ENCODE measurements at regions not wholly inside any gene's neighbourhood (a gene's known extent, or its start where the extent isn't known, plus 50 kb on each side); places are given as distances from the start of the nearest gene placed in this dataset.

- no peak for DNase-seq
Measured at GRCh38 chr7:67771846-67772605, 775.4 kb downstream of the TYW1 start.

GRCh38 chr7:67773081-67773480 is 776.4 kb downstream of the TYW1 start:
- no peak for DNase-seq

GRCh38 chr7:67777119-67777518 is 780.5 kb downstream of the TYW1 start:
- DNase-seq = no peak

GRCh38 chr7:67781841-67782240 is 785.2 kb downstream of the TYW1 start:
- DNase-seq = no peak

- DNase-seq = no peak
Measured at GRCh38 chr7:67786021-67786420, 789.4 kb downstream of the TYW1 start.

- no peak for DNase-seq
Measured at GRCh38 chr7:67788669-67789068, 792.0 kb downstream of the TYW1 start.

GRCh38 chr7:67791918-67792317 is 795.3 kb downstream of the TYW1 start:
- no peak for DNase-seq

GRCh38 chr7:67794544-67794943 is 797.9 kb downstream of the TYW1 start:
- DNase-seq = no peak

- no peak for DNase-seq
Measured at GRCh38 chr7:67803789-67804188, 807.2 kb downstream of the TYW1 start.

- DNase-seq = no peak
Measured at GRCh38 chr7:67805921-67806471, 809.4 kb downstream of the TYW1 start.

GRCh38 chr7:67807826-67808225 is 811.2 kb downstream of the TYW1 start:
- no peak for DNase-seq

GRCh38 chr7:67809586-67809985 is 813.0 kb downstream of the TYW1 start:
- no peak for DNase-seq

- no peak for DNase-seq
Measured at GRCh38 chr7:67813621-67814292, 817.1 kb downstream of the TYW1 start.

GRCh38 chr7:67817481-67817880 is 820.8 kb downstream of the TYW1 start:
- DNase-seq = no peak

- DNase-seq = no peak
Measured at GRCh38 chr7:67821116-67821515, 824.5 kb downstream of the TYW1 start.

- no peak for DNase-seq
Measured at GRCh38 chr7:67823345-67823744, 826.7 kb downstream of the TYW1 start.

- DNase-seq = no peak
Measured at GRCh38 chr7:67825356-67825755, 828.7 kb downstream of the TYW1 start.

GRCh38 chr7:67841896-67842295 is 845.3 kb downstream of the TYW1 start:
- no peak for DNase-seq

GRCh38 chr7:67842571-67842970 is 845.9 kb downstream of the TYW1 start:
- DNase-seq = no peak

- no peak for DNase-seq
Measured at GRCh38 chr7:67843001-67843565, 846.5 kb downstream of the TYW1 start.

GRCh38 chr7:67843615-67844014 is 847.0 kb downstream of the TYW1 start:
- no peak for DNase-seq

GRCh38 chr7:67847092-67847787 is 850.6 kb downstream of the TYW1 start:
- no peak for DNase-seq
